ENCODE measurements at regions not wholly inside any gene's neighbourhood (a gene's known extent, or its start where the extent isn't known, plus 50 kb on each side); places are given as distances from the start of the nearest gene placed in this dataset.
"Not testable (repeated sequence)": the region's sequence is repeated elsewhere in the genome, so short reads cannot be mapped to it uniquely, and the experiment has no call there.

DNA sequence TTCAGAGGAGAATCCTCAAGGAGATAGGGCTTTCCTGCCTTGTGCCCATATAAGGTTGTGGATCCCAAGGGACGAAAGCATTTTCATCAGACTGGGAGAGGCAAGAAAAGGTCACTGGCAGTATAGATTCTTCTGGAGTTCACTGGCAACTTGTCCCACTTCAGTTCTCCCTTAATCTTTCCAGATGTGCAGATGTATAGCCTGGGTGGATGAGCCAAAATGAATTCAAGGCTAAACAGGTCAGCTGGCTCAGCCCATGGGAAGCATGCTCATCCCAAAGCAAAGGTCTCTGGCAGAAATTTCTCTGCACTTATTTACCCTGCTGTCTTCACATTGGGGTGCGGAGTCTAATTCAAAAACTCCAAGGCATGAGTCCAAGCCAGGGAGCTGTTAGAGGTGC is 148.9 kb upstream of the TNP1 start:
- no peak for DNase-seq
- in situ Hi-C loops (cut with HindIII; ENCODE audit: low pct_ligation_motif_present, low pct_unique_long_range_greater_than_20kb, low sequenced_read_pairs): no loop called here

DNA sequence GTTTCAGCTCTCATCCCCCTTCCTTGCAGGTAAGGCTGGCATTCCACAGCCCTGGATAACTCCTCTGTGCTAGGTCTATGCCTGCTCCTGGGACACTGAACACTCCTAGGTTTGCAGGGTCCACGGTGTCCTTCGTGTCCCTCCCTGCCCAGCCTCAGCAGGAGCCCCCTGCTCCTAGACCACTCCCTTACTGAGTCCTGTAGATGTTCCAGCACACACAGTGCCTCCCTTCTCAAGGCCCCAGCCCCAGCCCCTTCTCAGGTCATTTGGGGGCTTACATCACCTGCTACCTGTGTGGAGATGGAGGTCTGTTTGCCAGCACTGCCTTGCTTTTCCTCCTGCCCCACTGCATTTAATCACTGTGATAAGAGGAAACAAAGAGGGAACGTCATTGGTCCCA is 146.4 kb upstream of the TNP1 start:
- DNase-seq: no peak
- in situ Hi-C loops (cut with HindIII; ENCODE audit: low pct_ligation_motif_present, low pct_unique_long_range_greater_than_20kb, low sequenced_read_pairs): no loop called here

DNA sequence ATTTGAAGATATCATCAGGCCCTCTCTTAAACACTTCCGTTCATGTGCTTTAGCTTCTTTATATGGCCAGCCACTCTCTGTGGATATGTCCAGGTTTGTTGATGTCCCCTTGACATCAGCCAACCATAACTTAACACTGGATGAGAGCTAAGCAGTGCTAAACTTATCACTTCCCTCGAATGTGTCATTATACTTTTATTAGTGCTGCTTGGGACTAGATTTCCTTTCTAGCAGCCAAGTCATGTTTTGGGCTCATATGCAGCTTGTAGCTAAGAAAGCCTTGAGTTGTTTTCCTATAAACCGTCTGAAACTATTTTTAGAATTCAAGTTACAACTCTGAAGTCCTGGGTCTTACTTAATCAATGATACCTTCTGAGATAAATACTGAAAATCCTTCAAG is 144.8 kb upstream of the TNP1 start:
- no peak for DNase-seq
- in situ Hi-C loops (cut with HindIII; ENCODE audit: low pct_ligation_motif_present, low pct_unique_long_range_greater_than_20kb, low sequenced_read_pairs): no loop called here

DNA sequence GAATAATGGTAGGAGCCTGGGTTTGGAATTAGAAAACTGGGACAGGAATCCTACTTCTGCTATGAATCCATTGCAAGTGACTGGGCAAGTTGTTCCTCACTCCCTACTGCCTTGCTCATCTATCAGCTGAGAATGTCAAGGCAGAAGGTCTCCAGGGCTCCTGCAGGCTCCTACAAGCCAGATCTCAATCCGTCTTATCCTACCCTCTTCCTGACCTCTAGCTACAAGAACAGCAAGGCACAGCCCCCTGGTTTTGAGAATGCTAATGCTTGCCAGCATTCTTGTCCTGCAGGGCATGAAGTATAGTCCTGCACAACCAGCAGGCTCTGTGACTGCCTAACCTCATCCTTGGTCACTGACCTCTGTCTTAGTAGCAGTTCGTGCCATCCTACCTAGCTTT is 141.9 kb upstream of the TNP1 start:
- DNase-seq: no peak
- in situ Hi-C loops (cut with HindIII; ENCODE audit: low pct_ligation_motif_present, low pct_unique_long_range_greater_than_20kb, low sequenced_read_pairs): no loop called here

DNA sequence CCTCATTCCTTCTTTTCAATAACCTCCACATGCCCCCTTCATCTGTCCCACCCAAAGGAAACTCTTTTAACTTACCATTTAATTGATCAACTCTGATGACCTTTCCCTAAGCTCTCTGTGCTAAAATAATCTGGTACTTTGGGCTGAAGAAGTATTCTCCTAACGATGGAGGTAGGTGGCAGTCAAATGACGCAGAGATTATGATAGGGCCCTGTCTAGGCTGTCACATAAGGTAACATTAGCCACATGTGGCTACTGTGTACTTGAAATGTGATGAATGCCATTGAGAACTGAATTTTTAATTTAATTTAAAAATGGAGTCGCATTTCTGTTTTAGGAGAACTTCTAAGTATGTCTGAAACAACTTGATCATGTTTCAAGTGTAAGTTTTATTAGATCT is 140.5 kb upstream of the TNP1 start:
- in situ Hi-C loops (cut with HindIII; ENCODE audit: low pct_ligation_motif_present, low pct_unique_long_range_greater_than_20kb, low sequenced_read_pairs): no loop called here
- DNase-seq: no peak

DNA sequence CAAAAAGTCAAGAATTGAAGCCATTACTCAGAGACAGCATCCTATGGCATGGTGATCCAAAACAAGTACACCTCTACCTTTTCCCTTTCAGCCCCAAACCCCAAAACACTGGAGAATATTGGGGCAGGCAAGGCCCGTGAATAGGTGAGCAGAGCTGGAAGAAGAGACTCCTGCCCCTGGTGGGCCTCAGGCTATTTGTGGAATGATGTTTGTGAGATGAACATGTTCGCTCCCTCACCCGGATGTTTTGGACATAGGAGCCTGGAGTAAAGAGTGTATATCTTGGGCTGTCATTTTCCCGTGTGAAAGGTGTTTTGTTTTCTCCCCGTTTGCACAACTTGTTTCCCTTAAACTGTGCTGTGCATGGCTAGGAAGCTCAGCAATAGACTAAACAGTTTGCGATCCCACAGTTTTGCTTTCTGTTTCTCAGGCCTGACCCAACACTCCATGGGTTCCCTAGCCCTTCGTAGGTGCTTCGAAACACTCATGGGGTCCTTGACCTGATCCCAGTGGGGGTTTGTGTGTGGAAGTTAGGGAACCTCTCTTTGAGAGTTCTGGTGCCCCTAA is 136.5 kb upstream of the TNP1 start:
- in situ Hi-C loops (cut with HindIII; ENCODE audit: low pct_ligation_motif_present, low pct_unique_long_range_greater_than_20kb, low sequenced_read_pairs): no loop called here
- DNase-seq: no peak

DNA sequence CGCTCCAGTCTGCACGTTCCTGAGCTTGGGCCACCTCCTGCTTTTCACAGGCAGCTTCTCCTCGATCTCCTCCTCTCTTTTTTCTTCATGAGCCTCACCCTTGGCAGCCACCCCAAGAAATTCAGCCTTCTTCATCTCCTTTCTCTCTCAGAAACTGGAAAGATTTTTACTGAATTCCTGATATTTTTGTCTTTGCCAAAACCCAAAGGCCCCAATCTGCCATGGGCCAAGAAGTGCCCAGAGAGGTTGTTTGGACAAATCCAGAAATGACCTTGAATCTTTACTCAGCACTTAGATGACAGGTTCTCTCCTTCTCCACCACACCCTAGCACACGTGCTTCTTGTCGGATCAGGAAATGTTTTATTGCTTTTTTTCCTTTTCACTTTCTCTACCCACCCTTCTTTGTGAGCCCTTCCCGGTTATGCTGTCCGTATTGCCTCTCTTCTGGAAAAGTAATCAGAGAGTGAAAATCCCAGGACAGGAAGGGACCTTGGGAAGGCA is 134.5 kb upstream of the TNP1 start:
- in situ Hi-C loops (cut with HindIII; ENCODE audit: low pct_ligation_motif_present, low pct_unique_long_range_greater_than_20kb, low sequenced_read_pairs): no loop called here

DNA sequence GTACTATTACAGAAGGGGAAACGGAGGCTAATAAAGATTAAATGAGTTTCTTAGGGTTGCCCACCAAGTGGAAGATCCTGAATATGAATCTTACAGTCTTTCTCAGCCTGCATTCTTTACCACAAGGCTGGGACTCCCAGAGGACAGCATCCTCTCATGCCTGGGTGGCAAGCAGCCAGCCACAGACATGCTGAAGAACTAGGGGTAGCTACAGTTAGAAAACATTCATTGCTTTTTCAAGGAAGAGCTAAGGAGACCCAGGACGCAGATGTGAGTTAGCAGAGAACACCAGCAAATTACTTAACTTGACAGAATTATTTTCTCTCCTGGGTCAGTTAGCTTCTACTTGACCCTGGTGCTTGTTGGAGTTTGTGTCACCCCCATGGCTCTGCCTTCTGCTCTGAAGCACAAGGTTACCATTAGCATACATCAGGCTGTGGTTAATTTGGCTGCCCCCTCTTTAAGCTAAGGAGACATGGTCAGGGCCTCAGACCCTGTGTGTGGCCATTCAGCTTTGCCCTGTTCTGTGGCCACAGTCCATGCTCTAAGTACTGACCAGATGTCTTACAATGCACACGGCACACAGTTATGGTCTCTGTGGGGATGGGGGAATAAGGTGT is 132.3 kb upstream of the TNP1 start:
- in situ Hi-C loops (cut with HindIII; ENCODE audit: low pct_ligation_motif_present, low pct_unique_long_range_greater_than_20kb, low sequenced_read_pairs): no loop called here
- DNase-seq: no peak

More for the DNA sequence above, 134.5 kb upstream of the TNP1 start:
- DNase-seq: no peak

DNA sequence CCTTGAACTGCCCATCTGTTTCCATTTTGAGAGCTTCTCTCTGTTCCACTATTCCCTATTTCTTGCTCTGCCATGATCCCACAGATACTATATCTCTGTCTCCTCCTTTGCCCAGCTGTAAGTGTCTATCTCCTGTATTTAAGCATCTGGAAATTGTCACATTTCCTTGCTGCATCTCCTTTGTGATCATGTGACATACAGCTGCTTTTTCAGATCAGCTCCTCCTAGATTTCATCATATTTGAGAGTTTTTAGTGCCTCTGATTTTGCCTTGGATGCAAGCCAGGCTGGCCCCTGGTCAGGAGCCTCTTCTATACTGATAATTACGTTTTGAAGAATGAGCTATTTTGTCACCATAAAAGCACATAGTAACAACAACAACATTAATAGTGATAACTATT is 131.7 kb upstream of the TNP1 start:
- in situ Hi-C loops (cut with HindIII; ENCODE audit: low pct_ligation_motif_present, low pct_unique_long_range_greater_than_20kb, low sequenced_read_pairs): no loop called here
- DNase-seq: no peak

DNA sequence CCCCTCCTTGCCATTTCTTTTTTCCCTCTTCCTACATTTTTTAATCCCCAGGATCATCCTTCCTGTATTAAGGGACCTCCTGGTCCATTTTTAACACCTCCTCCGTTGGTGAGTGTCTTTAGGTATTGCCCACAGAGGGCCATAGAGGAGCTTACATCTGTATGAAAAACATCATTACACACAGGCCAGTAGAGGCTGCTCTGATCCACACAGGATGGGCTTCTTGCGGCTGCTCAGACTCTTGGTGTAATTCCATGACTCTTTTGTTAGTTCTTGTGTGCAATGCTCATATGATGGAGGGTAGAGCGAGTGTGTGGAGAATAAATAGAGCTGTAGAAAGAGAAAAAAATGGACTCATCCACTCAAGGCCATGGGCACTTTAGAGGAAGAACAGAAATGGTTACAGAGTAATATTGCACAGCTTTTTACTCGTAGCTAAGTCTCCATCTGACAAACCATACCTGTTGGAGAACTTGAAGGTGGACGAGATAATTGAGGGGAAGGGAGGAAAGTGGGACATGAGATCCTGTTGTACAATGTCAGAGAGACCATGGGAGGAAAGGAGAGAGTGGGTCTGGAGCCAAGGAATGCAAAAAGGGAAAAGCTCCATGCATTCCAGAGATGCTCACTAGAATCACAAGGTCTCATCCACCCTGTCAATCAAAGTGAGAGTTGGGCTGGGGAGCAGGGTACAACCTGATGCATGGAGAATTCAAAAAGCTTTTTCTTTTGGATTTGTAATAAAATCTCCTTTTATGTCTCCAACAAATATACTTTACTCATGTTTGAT is 129.7 kb upstream of the TNP1 start:
- in situ Hi-C loops (cut with HindIII; ENCODE audit: low pct_ligation_motif_present, low pct_unique_long_range_greater_than_20kb, low sequenced_read_pairs): no loop called here
- no peak for DNase-seq

DNA sequence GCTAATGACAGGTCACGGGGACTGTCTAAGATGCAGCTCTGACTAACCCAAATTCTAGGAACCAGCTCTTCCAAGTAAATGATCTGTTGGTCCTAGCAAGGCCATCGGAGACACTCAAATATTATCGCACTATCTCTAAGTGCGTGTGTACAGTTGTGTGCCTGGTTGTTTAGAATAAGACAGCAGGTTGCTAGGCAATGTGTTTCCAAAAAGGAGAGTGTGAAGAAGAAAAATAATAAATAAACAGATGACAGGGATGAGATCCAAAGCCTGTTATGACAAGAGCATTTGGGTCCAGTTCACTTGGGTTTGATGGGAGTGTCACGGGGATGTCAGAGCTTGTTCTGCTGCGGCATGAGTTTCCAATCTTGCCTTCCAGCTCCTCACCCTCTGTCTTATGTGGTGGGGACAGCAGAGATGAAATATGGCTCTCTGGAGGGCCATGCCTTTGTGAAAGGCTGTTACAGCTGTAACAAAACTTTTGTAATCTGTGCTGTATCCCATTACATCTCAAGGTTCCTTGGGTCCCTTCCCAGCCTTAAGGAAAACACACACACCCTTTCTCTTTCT is 127.5 kb upstream of the TNP1 start:
- in situ Hi-C loops (cut with HindIII; ENCODE audit: low pct_ligation_motif_present, low pct_unique_long_range_greater_than_20kb, low sequenced_read_pairs): no loop called here

DNA sequence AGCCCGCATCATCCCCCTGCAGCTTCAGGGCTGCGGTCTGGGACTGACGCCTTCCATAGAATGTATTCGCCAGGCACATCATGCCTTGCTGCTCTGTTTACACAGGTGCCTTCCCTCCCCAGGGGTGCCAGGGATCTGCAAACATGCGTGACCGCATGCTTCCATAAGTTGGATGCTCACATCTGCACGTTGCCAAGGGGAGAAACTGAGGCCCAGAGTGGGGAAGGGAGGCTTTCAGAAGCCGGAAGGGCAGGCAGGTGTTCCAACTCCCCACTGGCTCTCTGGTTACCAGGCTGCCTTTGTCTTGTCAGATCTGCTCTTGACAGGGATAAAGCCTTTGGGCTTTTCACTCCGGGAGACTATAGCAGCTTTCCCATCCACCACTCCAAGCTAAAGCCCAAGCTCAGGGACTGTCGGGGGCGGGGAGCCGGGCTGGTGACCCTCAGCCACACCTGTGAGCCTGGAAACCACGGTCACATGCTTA is 125.8 kb upstream of the TNP1 start:
- in situ Hi-C loops (cut with HindIII; ENCODE audit: low pct_ligation_motif_present, low pct_unique_long_range_greater_than_20kb, low sequenced_read_pairs): no loop called here
- DNase-seq: no peak

More for the DNA sequence above, 127.5 kb upstream of the TNP1 start:
- no peak for DNase-seq

DNA sequence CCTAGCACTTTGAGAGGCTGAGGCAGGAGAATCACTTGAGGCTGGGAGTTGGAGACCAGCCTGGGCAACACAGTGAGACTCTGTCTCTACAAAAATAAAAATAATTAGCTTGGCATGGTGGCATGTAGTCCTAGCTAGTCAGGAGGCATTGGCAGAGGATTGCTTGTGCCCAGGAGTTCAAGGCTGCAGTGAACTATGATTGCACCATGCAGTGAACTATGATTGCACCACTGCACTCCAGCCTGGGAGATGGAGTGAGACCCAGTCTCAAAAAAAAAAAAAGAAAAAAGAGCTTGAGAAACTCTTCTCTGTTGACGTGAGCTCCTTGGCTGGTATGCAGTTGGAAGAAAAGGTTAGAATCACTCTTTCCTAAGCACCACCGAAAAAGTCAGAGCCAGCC is 125.1 kb upstream of the TNP1 start:
- no peak for DNase-seq
- in situ Hi-C loops (cut with HindIII; ENCODE audit: low pct_ligation_motif_present, low pct_unique_long_range_greater_than_20kb, low sequenced_read_pairs): no loop called here

DNA sequence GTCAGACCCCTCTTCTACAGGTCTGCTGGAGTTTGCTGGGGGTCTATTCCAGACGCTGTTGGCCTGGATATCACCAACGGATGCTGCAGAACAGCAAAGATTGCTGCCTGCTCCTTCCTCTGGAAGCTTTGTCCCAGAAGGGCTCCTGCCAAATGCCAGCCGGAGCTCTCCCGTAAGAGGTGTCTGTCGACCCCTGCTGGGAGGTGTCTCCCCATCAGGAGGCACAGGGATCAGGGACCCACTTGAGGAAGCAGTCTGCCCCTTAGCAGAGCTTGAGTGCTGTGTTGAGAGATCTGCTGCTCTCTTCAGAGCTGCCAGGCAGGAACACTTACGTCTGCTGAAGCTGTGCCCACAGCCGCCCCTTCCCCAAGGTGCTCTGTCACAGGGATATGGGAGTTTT is 122.1 kb upstream of the TNP1 start:
- in situ Hi-C loops (cut with HindIII; ENCODE audit: low pct_ligation_motif_present, low pct_unique_long_range_greater_than_20kb, low sequenced_read_pairs); DNase-seq: not testable (repeated sequence)

DNA sequence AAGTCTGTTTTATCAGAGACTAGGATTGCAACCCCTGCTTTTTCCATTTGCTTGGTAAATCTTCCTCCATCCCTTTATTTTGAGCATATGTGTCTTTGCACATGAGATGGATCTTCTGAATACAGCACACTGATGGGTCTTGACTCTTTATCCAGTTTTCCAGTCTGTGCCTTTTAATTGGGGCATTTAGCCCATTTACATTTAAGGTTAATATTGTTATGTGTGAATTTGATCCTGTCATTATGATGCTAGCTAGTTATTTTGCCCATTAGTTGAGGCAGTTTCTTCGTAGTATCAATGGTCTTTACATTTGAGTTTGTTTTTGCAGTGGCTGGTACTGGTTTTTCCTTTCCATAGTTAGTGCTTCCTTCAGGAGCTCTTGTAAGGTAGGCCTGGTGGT is 120.6 kb upstream of the TNP1 start:
- DNase-seq; in situ Hi-C loops (cut with HindIII; ENCODE audit: low pct_ligation_motif_present, low pct_unique_long_range_greater_than_20kb, low sequenced_read_pairs): not testable (repeated sequence)

DNA sequence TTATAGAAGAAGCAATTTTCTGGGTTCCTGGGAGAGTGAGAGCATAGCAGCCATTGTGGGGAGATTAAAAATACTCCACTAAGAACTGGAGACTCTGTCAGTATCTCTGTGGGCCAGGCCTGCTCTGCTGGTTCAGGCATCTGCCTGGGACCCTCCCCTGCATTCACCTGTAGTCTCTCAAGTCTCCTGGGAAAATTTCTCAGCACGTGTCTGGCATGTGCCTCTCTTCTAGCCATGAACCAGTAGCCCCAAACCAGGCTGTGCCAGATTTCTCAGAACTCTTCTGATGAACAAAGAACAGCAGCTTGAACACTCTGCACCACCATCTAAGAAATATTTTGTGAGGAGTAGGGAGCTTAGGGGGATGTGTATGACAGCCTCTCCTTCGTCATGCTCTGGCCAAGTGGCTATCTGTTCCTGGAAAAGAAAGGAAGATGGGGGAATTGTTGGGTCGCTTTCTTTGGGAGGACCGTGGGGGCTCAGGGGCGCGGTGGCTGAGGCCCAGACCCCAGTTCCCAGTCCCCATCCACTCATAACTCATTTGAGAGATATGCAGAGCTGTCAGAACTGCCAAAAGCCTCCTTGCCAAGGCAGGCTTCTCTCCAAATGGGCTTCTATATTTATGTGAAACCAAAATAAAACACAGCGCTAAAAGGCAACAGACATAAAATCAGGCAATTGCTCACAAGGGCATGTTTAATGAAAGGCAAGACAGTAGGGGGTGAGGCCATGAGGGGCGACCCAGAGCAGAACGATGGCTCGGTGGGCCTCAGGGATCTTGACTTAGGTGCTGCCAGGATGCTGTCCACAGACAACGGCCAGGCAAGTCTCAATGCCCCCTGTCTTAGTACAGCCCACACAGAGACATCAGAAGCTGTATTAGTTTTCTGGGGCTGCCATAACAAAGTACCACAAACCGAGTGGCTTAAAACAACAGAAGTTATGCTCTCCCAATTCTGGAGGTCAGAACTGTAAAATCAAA is 114.7 kb upstream of the TNP1 start:
- in situ Hi-C loops (cut with HindIII; ENCODE audit: low pct_ligation_motif_present, low pct_unique_long_range_greater_than_20kb, low sequenced_read_pairs): no loop called here
- DNase-seq: no peak

DNA sequence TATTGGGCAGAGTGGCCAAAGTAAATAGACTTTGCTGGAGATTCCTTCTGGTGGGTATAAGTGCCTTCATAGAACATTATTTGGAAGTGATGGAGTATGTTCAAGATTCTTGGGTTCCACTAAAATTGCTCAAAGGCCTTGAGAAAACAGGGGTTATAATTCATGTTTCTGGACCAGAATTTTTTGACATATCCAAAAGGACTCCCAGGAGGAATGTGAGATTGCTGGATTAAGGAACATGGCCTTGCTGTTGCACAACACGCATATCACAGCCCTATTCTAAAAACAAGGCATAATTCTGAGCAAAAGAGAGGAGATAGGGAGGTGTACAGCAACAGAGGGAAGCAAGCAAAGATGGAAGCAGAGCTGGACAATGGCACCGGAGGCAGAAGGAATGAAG is 111.7 kb upstream of the TNP1 start:
- in situ Hi-C loops (cut with HindIII; ENCODE audit: low pct_ligation_motif_present, low pct_unique_long_range_greater_than_20kb, low sequenced_read_pairs): no loop called here
- DNase-seq: no peak

DNA sequence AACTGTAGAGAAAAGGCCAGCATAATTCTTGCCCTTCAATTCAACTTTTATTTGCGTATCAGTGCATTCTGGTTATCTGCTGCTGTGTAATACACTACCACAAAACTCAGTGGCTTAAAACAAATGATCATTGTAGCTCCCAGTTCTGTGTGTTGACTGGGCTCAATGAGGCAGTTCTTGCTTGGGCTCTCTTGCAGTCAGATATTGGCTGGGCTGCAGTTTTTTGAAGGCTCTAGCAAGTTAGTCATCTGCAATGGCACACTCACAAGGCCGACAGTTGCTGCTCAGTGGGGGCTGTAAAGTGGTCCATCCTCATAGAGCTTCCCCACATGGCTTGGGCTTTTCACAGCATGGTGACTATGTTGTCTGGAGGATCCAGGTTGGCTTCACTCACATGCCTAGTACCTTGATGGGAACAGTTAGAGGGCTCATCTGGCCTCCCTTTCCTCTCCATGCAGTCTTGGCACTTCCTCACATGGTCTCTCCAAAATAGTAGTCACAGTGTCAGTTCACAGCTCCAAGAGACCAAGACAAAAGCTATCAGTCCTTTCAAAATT is 110.6 kb upstream of the TNP1 start:
- no peak for DNase-seq
- in situ Hi-C loops (cut with HindIII; ENCODE audit: low pct_ligation_motif_present, low pct_unique_long_range_greater_than_20kb, low sequenced_read_pairs): no loop called here

Measured in ACHN (cell line).